Activated CD8-positive, alpha-beta memory T cell treated with anti-CD3 and anti-CD28 coated beads for 48 hours (primary cell): ENCODE measurements at regions not wholly inside any gene's neighbourhood (a gene's known extent, or its start where the extent isn't known, plus 50 kb on each side); places are given as distances from the start of the nearest gene placed in this dataset.

Source experiments
- DNase-seq, 3 experiments: peaks; one replicate each; pipeline ENCODE4 v3.0.0-alpha.2; 2020; ENCODE audit warnings: low read depth in 2 of 3, low spot score in 2 of 3

GRCh38 chr16:73233846-73234424 lies 186.0 kb upstream of the ZFHX3 start:
- DNase-seq: no peak

- DNase-seq: no peak
Measured at GRCh38 chr16:73233329-73233765, 185.4 kb upstream of the ZFHX3 start.

- no peak for DNase-seq
Measured at GRCh38 chr16:73232555-73233328, 184.8 kb upstream of the ZFHX3 start.

GRCh38 chr16:73231944-73232554 lies 184.1 kb upstream of the ZFHX3 start:
- DNase-seq: no peak

GRCh38 chr16:73231379-73231778 lies 183.5 kb upstream of the ZFHX3 start:
- no peak for DNase-seq

GRCh38 chr16:73230651-73231050 lies 182.7 kb upstream of the ZFHX3 start:
- no peak for DNase-seq

- no peak for DNase-seq
Measured at GRCh38 chr16:73228649-73229048, 180.7 kb upstream of the ZFHX3 start.

GRCh38 chr16:73226675-73227074 lies 178.7 kb upstream of the ZFHX3 start:
- DNase-seq: no peak

GRCh38 chr16:73225983-73226382 lies 178.1 kb upstream of the ZFHX3 start:
- DNase-seq: no peak

- no peak for DNase-seq
Measured at GRCh38 chr16:73220836-73221235, 172.9 kb upstream of the ZFHX3 start.

GRCh38 chr16:73219176-73219575 lies 171.2 kb upstream of the ZFHX3 start:
- no peak for DNase-seq

GRCh38 chr16:73217654-73218053 lies 169.7 kb upstream of the ZFHX3 start:
- no peak for DNase-seq

- no peak for DNase-seq
Measured at GRCh38 chr16:73216932-73217331, 169.0 kb upstream of the ZFHX3 start.

- DNase-seq: no peak
Measured at GRCh38 chr16:73215678-73216377, 167.9 kb upstream of the ZFHX3 start.

GRCh38 chr16:73214825-73215677 lies 167.1 kb upstream of the ZFHX3 start:
- no peak for DNase-seq

GRCh38 chr16:73213732-73214455 lies 166.0 kb upstream of the ZFHX3 start:
- DNase-seq: no peak

- no peak for DNase-seq
Measured at GRCh38 chr16:73212431-73212830, 164.5 kb upstream of the ZFHX3 start.

- DNase-seq: no peak
Measured at GRCh38 chr16:73210686-73211085, 162.8 kb upstream of the ZFHX3 start.

GRCh38 chr16:73210084-73210483 lies 162.2 kb upstream of the ZFHX3 start:
- DNase-seq: no peak

- DNase-seq: no peak
Measured at GRCh38 chr16:73209190-73209589, 161.3 kb upstream of the ZFHX3 start.
